ENCODE measurements at regions not wholly inside any gene's neighbourhood (a gene's known extent, or its start where the extent isn't known, plus 50 kb on each side); places are given as distances from the start of the nearest gene placed in this dataset.

- H3K9me3 ChIP-seq (ENCODE audit: control insufficient read depth in 3 of 3, low read length in 3 of 3), result no peaks in the 10 kb centered on the region
- no peak overlapping the region for H3K9ac ChIP-seq (ENCODE audit: low read depth in 1 of 3, low read length in 3 of 3)
- H3K4me1 ChIP-seq (ENCODE audit: control insufficient read depth in 3 of 3, insufficient read depth in 3 of 3, low read length in 3 of 3), result no peaks in the 10 kb centered on the region
- no peaks in the 10 kb centered on the region for H3K36me3 ChIP-seq (ENCODE audit: control insufficient read depth in 3 of 3, insufficient read depth in 3 of 3, low read length in 3 of 3)
- no peaks in the 10 kb centered on the region for H3K27me3 ChIP-seq (ENCODE audit: control insufficient read depth in 3 of 3, insufficient read depth in 3 of 3, low read length in 3 of 3)
- H3K27ac ChIP-seq (ENCODE audit: low read depth, low read length), result no peak overlapping the region
- H3K4me3 ChIP-seq (ENCODE audit: low read length in 3 of 3), result no peak overlapping the region
These were observed 915.9 kb downstream of the SLC6A15 start for GRCh38 chr12:83996671-83997070.

- Histone ChIP-seq H3K27ac (ENCODE audit: low read depth, low read length) (no peak overlapping the region), H3K36me3 (ENCODE audit: control insufficient read depth in 3 of 3, insufficient read depth in 3 of 3, low read length in 3 of 3) (no peaks in the 10 kb centered on the region), H3K4me3 (ENCODE audit: low read length in 3 of 3) (no peak overlapping the region), H3K9me3 (ENCODE audit: control insufficient read depth in 3 of 3, low read length in 3 of 3) (no peaks in the 10 kb centered on the region), H3K9ac (ENCODE audit: low read depth in 1 of 3, low read length in 3 of 3) (no peak overlapping the region), H3K4me1 (ENCODE audit: control insufficient read depth in 3 of 3, insufficient read depth in 3 of 3, low read length in 3 of 3) (no peaks in the 10 kb centered on the region), H3K27me3 (ENCODE audit: control insufficient read depth in 3 of 3, insufficient read depth in 3 of 3, low read length in 3 of 3) (no peaks in the 10 kb centered on the region)
These were observed 927.5 kb downstream of the SLC6A15 start for GRCh38 chr12:83985084-83985483.

DNA sequence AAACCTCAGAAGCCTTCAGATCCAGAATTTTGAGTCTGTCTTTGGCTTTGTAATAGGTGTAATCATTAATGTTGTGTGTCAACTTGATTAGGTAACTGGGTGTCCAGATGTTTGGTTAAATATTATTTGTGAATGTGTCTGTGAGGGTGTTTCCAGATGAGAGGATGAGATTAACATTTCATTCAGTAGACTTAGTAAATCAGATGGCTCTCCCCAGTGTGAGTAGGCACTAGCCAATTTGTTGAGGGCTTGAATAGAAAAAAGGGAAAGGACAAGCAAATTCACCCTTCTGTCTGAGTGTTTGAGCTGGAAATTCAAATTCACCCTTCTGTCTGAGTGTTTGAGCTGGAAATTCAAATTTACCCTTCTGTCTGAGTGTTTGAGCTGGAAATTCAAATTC lies 932.2 kb downstream of the SLC6A15 start:
- H3K9ac ChIP-seq (ENCODE audit: low read depth in 1 of 3, low read length in 3 of 3), result no peak overlapping the region

DNA sequence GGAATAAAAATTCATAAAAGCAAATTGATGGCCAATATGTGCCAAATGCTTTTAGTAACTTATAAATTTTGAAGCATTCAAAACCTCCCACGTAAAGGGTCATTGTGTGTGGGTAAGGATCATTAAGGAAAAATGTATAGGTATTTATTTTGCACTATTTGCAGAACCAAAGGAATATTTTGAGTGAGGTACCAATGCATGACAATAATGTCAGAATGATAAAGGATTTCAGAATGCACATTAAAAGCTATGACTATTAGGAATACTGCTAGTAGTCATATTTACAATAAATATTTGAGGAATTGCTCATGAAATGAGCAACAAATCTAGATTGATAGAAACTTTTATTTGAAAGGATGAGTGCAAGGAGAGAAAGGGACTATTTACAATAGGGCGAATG lies 932.8 kb downstream of the SLC6A15 start:
- no peak overlapping the region for H3K4me3 ChIP-seq (ENCODE audit: low read length in 3 of 3)
- no peaks in the 10 kb centered on the region for H3K27me3 ChIP-seq (ENCODE audit: control insufficient read depth in 3 of 3, insufficient read depth in 3 of 3, low read length in 3 of 3)
- no peaks in the 10 kb centered on the region for H3K9me3 ChIP-seq (ENCODE audit: control insufficient read depth in 3 of 3, low read length in 3 of 3)
- no peak overlapping the region for H3K27ac ChIP-seq (ENCODE audit: low read depth, low read length)
- H3K9ac ChIP-seq (ENCODE audit: low read depth in 1 of 3, low read length in 3 of 3), result no peak overlapping the region
- H3K36me3 ChIP-seq (ENCODE audit: control insufficient read depth in 3 of 3, insufficient read depth in 3 of 3, low read length in 3 of 3), result no peaks in the 10 kb centered on the region
- H3K4me1 ChIP-seq (ENCODE audit: control insufficient read depth in 3 of 3, insufficient read depth in 3 of 3, low read length in 3 of 3), result no peaks in the 10 kb centered on the region

More for the DNA sequence above, 932.2 kb downstream of the SLC6A15 start:
- Histone ChIP-seq H3K27ac (ENCODE audit: low read depth, low read length) (no peak overlapping the region), H3K4me1 (ENCODE audit: control insufficient read depth in 3 of 3, insufficient read depth in 3 of 3, low read length in 3 of 3) (no peaks in the 10 kb centered on the region), H3K9me3 (ENCODE audit: control insufficient read depth in 3 of 3, low read length in 3 of 3) (no peaks in the 10 kb centered on the region), H3K27me3 (ENCODE audit: control insufficient read depth in 3 of 3, insufficient read depth in 3 of 3, low read length in 3 of 3) (no peaks in the 10 kb centered on the region), H3K36me3 (ENCODE audit: control insufficient read depth in 3 of 3, insufficient read depth in 3 of 3, low read length in 3 of 3) (no peaks in the 10 kb centered on the region), H3K4me3 (ENCODE audit: low read length in 3 of 3) (no peak overlapping the region)

- Histone ChIP-seq H3K4me1 (ENCODE audit: control insufficient read depth in 3 of 3, insufficient read depth in 3 of 3, low read length in 3 of 3) (no peaks in the 10 kb centered on the region), H3K36me3 (ENCODE audit: control insufficient read depth in 3 of 3, insufficient read depth in 3 of 3, low read length in 3 of 3) (no peaks in the 10 kb centered on the region), H3K9ac (ENCODE audit: low read depth in 1 of 3, low read length in 3 of 3) (no peak overlapping the region), H3K4me3 (ENCODE audit: low read length in 3 of 3) (no peak overlapping the region), H3K27me3 (ENCODE audit: control insufficient read depth in 3 of 3, insufficient read depth in 3 of 3, low read length in 3 of 3) (no peaks in the 10 kb centered on the region), H3K9me3 (ENCODE audit: control insufficient read depth in 3 of 3, low read length in 3 of 3) (no peaks in the 10 kb centered on the region), H3K27ac (ENCODE audit: low read depth, low read length) (no peak overlapping the region)
These were observed 940.8 kb downstream of the SLC6A15 start for GRCh38 chr12:83971781-83972180.

- no peaks in the 10 kb centered on the region for H3K4me1 ChIP-seq (ENCODE audit: control insufficient read depth in 3 of 3, insufficient read depth in 3 of 3, low read length in 3 of 3)
- no peaks in the 10 kb centered on the region for H3K27me3 ChIP-seq (ENCODE audit: control insufficient read depth in 3 of 3, insufficient read depth in 3 of 3, low read length in 3 of 3)
- no peaks in the 10 kb centered on the region for H3K36me3 ChIP-seq (ENCODE audit: control insufficient read depth in 3 of 3, insufficient read depth in 3 of 3, low read length in 3 of 3)
- no peaks in the 10 kb centered on the region for H3K9me3 ChIP-seq (ENCODE audit: control insufficient read depth in 3 of 3, low read length in 3 of 3)
- H3K4me3 ChIP-seq (ENCODE audit: low read length in 3 of 3), result no peak overlapping the region
- H3K9ac ChIP-seq (ENCODE audit: low read depth in 1 of 3, low read length in 3 of 3), result no peak overlapping the region
- no peak overlapping the region for H3K27ac ChIP-seq (ENCODE audit: low read depth, low read length)
These were observed 951.8 kb downstream of the SLC6A15 start for GRCh38 chr12:83960767-83961166.

- no peak overlapping the region for H3K27ac ChIP-seq (ENCODE audit: low read depth, low read length)
These were observed 953.6 kb downstream of the SLC6A15 start for GRCh38 chr12:83958997-83959396.

DNA sequence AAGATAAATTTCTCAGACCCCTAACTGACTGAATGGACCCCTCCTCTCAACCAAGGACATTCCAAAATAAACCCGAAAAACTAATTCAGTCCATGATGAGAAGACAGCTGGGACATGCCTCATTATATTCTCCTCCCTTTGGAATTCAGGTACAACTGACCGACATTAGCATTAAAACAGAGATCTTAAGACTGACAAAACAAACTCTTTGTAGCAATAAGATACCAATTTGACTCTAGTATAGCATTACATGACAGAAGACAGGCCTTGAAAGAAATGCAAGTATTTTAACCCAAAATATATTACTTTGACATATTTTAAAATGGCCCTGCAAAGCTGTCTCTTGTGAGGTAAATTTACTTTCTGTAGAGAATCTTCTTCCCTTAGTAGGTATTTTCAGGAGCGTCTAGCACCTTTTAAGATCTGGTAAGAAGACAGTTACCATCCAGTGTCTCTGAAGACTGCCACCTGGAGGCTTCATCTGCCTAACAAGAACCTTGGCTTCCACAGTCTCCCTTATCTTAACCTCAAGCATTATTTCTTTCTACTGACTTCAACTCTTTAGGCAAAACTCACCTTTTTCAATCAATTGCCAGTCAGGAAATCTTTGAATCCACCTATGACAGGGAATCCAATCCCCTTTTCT lies 957.5 kb downstream of the SLC6A15 start:
- Histone ChIP-seq H3K27me3 (ENCODE audit: control insufficient read depth in 3 of 3, insufficient read depth in 3 of 3, low read length in 3 of 3) (no peaks in the 10 kb centered on the region), H3K4me1 (ENCODE audit: control insufficient read depth in 3 of 3, insufficient read depth in 3 of 3, low read length in 3 of 3) (no peaks in the 10 kb centered on the region), H3K4me3 (ENCODE audit: low read length in 3 of 3) (no peak overlapping the region), H3K36me3 (ENCODE audit: control insufficient read depth in 3 of 3, insufficient read depth in 3 of 3, low read length in 3 of 3) (no peaks in the 10 kb centered on the region), H3K9ac (ENCODE audit: low read depth in 1 of 3, low read length in 3 of 3) (no peak overlapping the region), H3K9me3 (ENCODE audit: control insufficient read depth in 3 of 3, low read length in 3 of 3) (peaks cover 0 to 2% (median 0%) of the 10 kb centered on the region in 3 donors), H3K27ac (ENCODE audit: low read depth, low read length) (no peak overlapping the region)

More at GRCh38 chr12:83958997-83959396, 953.6 kb downstream of the SLC6A15 start:
- H3K4me1 ChIP-seq (ENCODE audit: control insufficient read depth in 3 of 3, insufficient read depth in 3 of 3, low read length in 3 of 3), result no peaks in the 10 kb centered on the region
- H3K9me3 ChIP-seq (ENCODE audit: control insufficient read depth in 3 of 3, low read length in 3 of 3), result no peaks in the 10 kb centered on the region
- no peak overlapping the region for H3K9ac ChIP-seq (ENCODE audit: low read depth in 1 of 3, low read length in 3 of 3)
- no peaks in the 10 kb centered on the region for H3K36me3 ChIP-seq (ENCODE audit: control insufficient read depth in 3 of 3, insufficient read depth in 3 of 3, low read length in 3 of 3)
- no peak overlapping the region for H3K4me3 ChIP-seq (ENCODE audit: low read length in 3 of 3)
- H3K27me3 ChIP-seq (ENCODE audit: control insufficient read depth in 3 of 3, insufficient read depth in 3 of 3, low read length in 3 of 3), result no peaks in the 10 kb centered on the region

DNA sequence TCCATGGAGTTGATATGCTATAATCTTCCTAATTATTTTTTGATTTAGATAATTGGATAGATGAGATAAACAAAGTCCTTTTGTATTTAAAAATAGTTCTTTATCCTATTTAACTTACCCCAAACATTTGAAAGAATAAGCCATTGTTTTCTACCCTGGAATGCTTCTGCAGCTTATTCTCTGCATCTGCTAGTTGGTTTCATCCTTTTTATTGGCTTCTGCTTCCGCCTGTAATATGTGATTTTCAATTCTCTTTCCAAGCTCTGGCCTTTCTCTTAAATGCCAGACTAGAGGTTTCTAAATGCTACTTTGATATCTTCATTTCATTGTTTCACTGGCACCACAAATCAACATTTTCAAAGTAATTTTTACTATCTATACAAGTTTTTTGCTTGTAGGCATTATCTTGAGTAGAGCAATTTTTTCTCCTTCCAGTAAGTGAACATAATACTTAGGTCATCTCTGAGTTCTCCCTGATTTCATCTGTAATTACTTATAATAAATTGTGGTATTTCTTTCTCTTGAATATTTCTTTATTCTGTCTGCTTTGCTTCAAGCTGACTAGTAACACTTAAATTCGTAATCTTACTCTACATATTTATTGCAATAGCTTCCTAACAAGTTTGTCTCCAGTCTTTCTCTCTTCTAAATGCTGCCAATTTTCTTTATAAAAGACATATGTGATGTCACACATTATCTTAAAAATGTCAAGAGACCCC lies 958.4 kb downstream of the SLC6A15 start:
- H3K27ac ChIP-seq (ENCODE audit: low read depth, low read length), result no peak overlapping the region
- H3K36me3 ChIP-seq (ENCODE audit: control insufficient read depth in 3 of 3, insufficient read depth in 3 of 3, low read length in 3 of 3), result no peaks in the 10 kb centered on the region
- H3K9me3 ChIP-seq (ENCODE audit: control insufficient read depth in 3 of 3, low read length in 3 of 3), result peaks cover 0 to 2% (median 0%) of the 10 kb centered on the region in 3 donors
- H3K4me1 ChIP-seq (ENCODE audit: control insufficient read depth in 3 of 3, insufficient read depth in 3 of 3, low read length in 3 of 3), result no peaks in the 10 kb centered on the region
- H3K27me3 ChIP-seq (ENCODE audit: control insufficient read depth in 3 of 3, insufficient read depth in 3 of 3, low read length in 3 of 3), result no peaks in the 10 kb centered on the region
- H3K4me3 ChIP-seq (ENCODE audit: low read length in 3 of 3), result no peak overlapping the region
- H3K9ac ChIP-seq (ENCODE audit: low read depth in 1 of 3, low read length in 3 of 3), result no peak overlapping the region

- Histone ChIP-seq H3K4me3 (ENCODE audit: low read length in 3 of 3) (no peak overlapping the region), H3K4me1 (ENCODE audit: control insufficient read depth in 3 of 3, insufficient read depth in 3 of 3, low read length in 3 of 3) (no peaks in the 10 kb centered on the region), H3K9ac (ENCODE audit: low read depth in 1 of 3, low read length in 3 of 3) (no peak overlapping the region), H3K27me3 (ENCODE audit: control insufficient read depth in 3 of 3, insufficient read depth in 3 of 3, low read length in 3 of 3) (no peaks in the 10 kb centered on the region), H3K9me3 (ENCODE audit: control insufficient read depth in 3 of 3, low read length in 3 of 3) (no peaks in the 10 kb centered on the region), H3K27ac (ENCODE audit: low read depth, low read length) (no peak overlapping the region), H3K36me3 (ENCODE audit: control insufficient read depth in 3 of 3, insufficient read depth in 3 of 3, low read length in 3 of 3) (no peaks in the 10 kb centered on the region)
These were observed 966.7 kb downstream of the SLC6A15 start for GRCh38 chr12:83945871-83946270.
